GM12891 (cell line): ENCODE measurements at regions not wholly inside any gene's neighbourhood (a gene's known extent, or its start where the extent isn't known, plus 50 kb on each side); places are given as distances from the start of the nearest gene placed in this dataset.

Experiments used
- POLR2A ChIP-seq: IDR thresholded peaks from 2 replicates; pipeline ENCODE4 v1.6.1; 2011; ENCODE audit warnings: low read depth, low read length, control low read depth
- POLR2AphosphoS5 ChIP-seq: IDR thresholded peaks from 2 replicates; pipeline ENCODE4 v1.6.1; 2011; ENCODE audit warnings: low read depth, low read length, control low read depth
- TAF1 ChIP-seq: IDR thresholded peaks from 2 replicates; pipeline ENCODE4 v1.6.1; 2011; ENCODE audit warnings: low read depth, low read length, control low read depth

GRCh38 chr5:17103461-17103860 is 114.0 kb upstream of the BASP1 start:
- no peak for TF ChIP-seq POLR2A
- TF ChIP-seq TAF1: no peak
- no peak for TF ChIP-seq POLR2AphosphoS5
